ENCODE measurements at regions not wholly inside any gene's neighbourhood (a gene's known extent, or its start where the extent isn't known, plus 50 kb on each side); places are given as distances from the start of the nearest gene placed in this dataset.
"Not testable (repeated sequence)": the region's sequence is repeated elsewhere in the genome, so short reads cannot be mapped to it uniquely, and the experiment has no call there.

DNA sequence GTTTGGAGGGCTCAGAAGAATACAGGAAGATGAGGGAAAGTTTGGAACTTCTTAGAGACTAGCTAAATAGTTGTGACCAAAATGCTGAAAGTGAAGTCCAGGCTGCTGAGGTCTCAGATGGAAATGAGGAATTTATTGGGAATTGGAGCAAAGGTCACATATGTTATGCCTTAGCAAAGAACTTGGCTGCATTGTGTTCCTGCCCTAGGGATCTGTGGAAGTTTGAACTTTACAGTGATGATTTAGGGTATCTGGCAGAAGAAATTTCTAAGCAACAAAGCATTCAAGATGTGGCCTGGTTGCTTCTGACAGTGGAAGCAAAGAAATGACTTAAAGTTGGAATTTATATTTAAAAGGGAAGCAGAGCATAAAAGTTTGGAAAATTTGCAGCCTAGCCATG, 153.6 kb upstream of the LMNTD1 start:
- TF ChIP-seq, protein P1, sequence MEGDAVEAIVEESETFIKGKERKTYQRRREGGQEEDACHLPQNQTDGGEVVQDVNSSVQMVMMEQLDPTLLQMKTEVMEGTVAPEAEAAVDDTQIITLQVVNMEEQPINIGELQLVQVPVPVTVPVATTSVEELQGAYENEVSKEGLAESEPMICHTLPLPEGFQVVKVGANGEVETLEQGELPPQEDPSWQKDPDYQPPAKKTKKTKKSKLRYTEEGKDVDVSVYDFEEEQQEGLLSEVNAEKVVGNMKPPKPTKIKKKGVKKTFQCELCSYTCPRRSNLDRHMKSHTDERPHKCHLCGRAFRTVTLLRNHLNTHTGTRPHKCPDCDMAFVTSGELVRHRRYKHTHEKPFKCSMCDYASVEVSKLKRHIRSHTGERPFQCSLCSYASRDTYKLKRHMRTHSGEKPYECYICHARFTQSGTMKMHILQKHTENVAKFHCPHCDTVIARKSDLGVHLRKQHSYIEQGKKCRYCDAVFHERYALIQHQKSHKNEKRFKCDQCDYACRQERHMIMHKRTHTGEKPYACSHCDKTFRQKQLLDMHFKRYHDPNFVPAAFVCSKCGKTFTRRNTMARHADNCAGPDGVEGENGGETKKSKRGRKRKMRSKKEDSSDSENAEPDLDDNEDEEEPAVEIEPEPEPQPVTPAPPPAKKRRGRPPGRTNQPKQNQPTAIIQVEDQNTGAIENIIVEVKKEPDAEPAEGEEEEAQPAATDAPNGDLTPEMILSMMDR (IDR thresholded peaks at IDR 0.05) = not testable (repeated sequence)
- TF ChIP-seq EZH2phosphoT487 (IDR thresholded peaks at IDR 0.05) = not testable (repeated sequence)

All from neural progenitor cell (in vitro differentiated cells).